ENCODE measurements at regions not wholly inside any gene's neighbourhood (a gene's known extent, or its start where the extent isn't known, plus 50 kb on each side); places are given as distances from the start of the nearest gene placed in this dataset.

DNA sequence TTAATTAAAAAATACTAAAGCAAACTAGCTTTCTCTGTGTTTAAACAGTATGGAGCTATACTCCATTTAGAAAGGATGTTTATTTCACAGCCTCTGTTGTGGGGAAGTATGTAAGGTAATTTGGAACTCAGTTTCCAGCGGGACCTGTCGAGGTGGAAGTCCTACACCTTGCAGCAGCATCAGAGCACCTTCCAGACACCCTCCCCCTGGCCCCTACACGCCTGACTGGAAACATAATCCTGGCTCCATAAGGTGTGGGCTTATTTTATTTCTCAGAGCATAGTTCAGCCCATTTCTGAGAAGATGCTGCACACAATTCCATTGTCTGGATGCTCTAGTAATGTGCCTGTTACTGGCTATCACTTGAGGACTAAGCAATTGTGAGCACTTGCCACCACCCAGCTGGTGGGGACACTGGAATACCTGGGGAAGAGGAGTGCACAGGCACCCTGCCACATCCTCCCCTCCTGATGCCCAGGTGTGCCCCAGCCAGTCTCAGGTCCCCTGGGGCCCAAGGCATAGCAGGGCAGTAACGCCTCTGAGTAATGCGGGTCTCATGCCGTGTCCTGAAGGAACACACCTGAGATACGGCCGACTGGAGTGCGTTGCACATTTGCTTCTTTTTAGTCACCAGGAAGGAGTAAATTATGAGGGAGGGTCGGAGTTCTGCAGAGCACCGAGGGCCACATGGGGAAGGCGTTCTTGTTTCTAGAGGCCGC lies 556.5 kb downstream of the QKI start:
- TF ChIP-seq POLR2AphosphoS5 (IDR thresholded peaks at IDR 0.05; ENCODE audit: borderline replicate concordance, low read depth, low read length) (no peak), EZH2 (IDR thresholded peaks at IDR 0.05) (no peak), FOXP2 (optimal IDR thresholded peaks at IDR 0.05; ENCODE audit: control extremely low read depth, extremely low read length, insufficient read depth) (no peak)
- no peak for DNase-seq (ENCODE audit: low read depth, low spot score)
- no peak overlapping the region for H3K4me3 ChIP-seq

GRCh38 chr6:163965426-163966348 lies 551.2 kb downstream of the QKI start:
- peak overlapping the region; percentile 67 for H3K4me3 ChIP-seq
- H3K27ac ChIP-seq: peak overlapping the region; percentile 67
- no peak overlapping the region for H3K9ac ChIP-seq (ENCODE audit: insufficient read length)
- DNase-seq (ENCODE audit: low read depth, low spot score): peak; percentile 86
- H3K36me3 ChIP-seq (ENCODE audit: insufficient read depth, low read length): no peaks in the 10 kb centered on the region
- no peaks in the 10 kb centered on the region for H3K9me3 ChIP-seq (ENCODE audit: low read depth, low read length)
- TF ChIP-seq POLR2AphosphoS5 (IDR thresholded peaks at IDR 0.05; ENCODE audit: borderline replicate concordance, low read depth, low read length) (peak; percentile 55; the same call in 1 of the 2 replicates), EZH2 (IDR thresholded peaks at IDR 0.05) (no peak), FOXP2 (optimal IDR thresholded peaks at IDR 0.05; ENCODE audit: control extremely low read depth, extremely low read length, insufficient read depth) (peak; percentile 89)

More for the DNA sequence above, 556.5 kb downstream of the QKI start:
- Histone ChIP-seq H3K27ac (no peak overlapping the region), H3K9me3 (ENCODE audit: low read depth, low read length) (no peaks in the 10 kb centered on the region), H3K9ac (ENCODE audit: insufficient read length) (no peak overlapping the region), H3K36me3 (ENCODE audit: insufficient read depth, low read length) (no peaks in the 10 kb centered on the region)

DNA sequence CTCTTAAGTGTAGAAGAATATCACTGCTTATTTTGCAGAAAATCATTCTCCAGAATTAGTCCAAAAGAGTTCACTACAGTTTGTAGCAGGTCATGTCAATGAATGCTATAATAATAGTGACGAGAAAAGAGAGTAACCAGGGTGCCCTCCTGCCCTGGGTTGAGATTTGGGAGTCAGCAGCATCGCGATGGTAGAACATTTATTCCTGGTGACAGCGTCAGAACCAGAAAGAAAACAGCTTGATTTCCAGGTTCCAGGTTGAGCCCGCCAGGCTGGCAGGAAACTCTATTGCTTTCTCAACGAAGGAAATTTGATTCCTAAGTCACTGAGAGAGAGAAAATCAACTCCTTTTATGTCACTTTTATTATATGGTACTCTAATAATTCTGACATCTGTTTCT lies 550.3 kb downstream of the QKI start:
- H3K27ac ChIP-seq: peak overlapping the region; percentile 67
- H3K36me3 ChIP-seq (ENCODE audit: insufficient read depth, low read length): no peaks in the 10 kb centered on the region
- no peak overlapping the region for H3K9ac ChIP-seq (ENCODE audit: insufficient read length)
- TF ChIP-seq EZH2 (IDR thresholded peaks at IDR 0.05) (no peak), FOXP2 (optimal IDR thresholded peaks at IDR 0.05; ENCODE audit: control extremely low read depth, extremely low read length, insufficient read depth) (no peak), POLR2AphosphoS5 (IDR thresholded peaks at IDR 0.05; ENCODE audit: borderline replicate concordance, low read depth, low read length) (no peak)
- no peaks in the 10 kb centered on the region for H3K9me3 ChIP-seq (ENCODE audit: low read depth, low read length)
- peak overlapping the region; percentile 67 for H3K4me3 ChIP-seq
- no peak for DNase-seq (ENCODE audit: low read depth, low spot score)

- no peak overlapping the region for H3K27ac ChIP-seq
- H3K36me3 ChIP-seq (ENCODE audit: insufficient read depth, low read length): no peaks in the 10 kb centered on the region
- H3K9ac ChIP-seq (ENCODE audit: insufficient read length): no peak overlapping the region
- H3K9me3 ChIP-seq (ENCODE audit: low read depth, low read length): no peaks in the 10 kb centered on the region
- no peak overlapping the region for H3K4me3 ChIP-seq
- no peak for DNase-seq (ENCODE audit: low read depth, low spot score)
- TF ChIP-seq FOXP2 (optimal IDR thresholded peaks at IDR 0.05; ENCODE audit: control extremely low read depth, extremely low read length, insufficient read depth): no peak
- TF ChIP-seq POLR2AphosphoS5 (IDR thresholded peaks at IDR 0.05; ENCODE audit: borderline replicate concordance, low read depth, low read length): no peak
- no peak for TF ChIP-seq EZH2 (IDR thresholded peaks at IDR 0.05)
Observed at GRCh38 chr6:163963205-163964120, 548.9 kb downstream of the QKI start.

DNA sequence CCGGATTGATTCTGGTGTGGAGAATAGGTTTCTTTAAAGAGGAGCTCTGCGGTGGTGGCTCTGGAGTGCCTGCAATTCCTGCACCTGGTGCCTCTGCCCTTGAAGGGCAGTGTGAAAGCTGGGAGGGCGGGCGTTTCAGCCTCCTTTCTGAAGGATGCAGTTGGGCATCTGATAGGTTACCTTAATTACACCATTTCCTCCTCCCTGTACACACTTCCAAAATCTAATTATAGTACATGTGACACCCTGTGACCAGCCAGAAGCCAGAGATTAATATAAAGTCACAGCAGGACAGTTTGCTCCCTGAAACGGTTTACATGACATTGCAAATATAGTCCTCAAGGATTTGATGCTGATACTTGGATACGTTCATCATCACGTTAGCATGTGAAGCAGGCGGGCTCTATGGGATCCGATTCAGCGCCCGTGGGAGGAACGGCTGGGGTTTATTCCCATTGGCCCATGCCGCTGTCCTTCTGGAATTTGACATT lies 548.2 kb downstream of the QKI start:
- TF ChIP-seq EZH2 (IDR thresholded peaks at IDR 0.05): no peak
- no peak for TF ChIP-seq FOXP2 (optimal IDR thresholded peaks at IDR 0.05; ENCODE audit: control extremely low read depth, extremely low read length, insufficient read depth)
- no peak for TF ChIP-seq POLR2AphosphoS5 (IDR thresholded peaks at IDR 0.05; ENCODE audit: borderline replicate concordance, low read depth, low read length)
- no peak overlapping the region for H3K9ac ChIP-seq (ENCODE audit: insufficient read length)
- no peaks in the 10 kb centered on the region for H3K9me3 ChIP-seq (ENCODE audit: low read depth, low read length)
- H3K36me3 ChIP-seq (ENCODE audit: insufficient read depth, low read length): no peaks in the 10 kb centered on the region
- H3K27ac ChIP-seq: no peak overlapping the region
- no peak for DNase-seq (ENCODE audit: low read depth, low spot score)
- no peak overlapping the region for H3K4me3 ChIP-seq

GRCh38 chr6:163960128-163960527 lies 545.6 kb downstream of the QKI start:
- Histone ChIP-seq H3K36me3 (ENCODE audit: insufficient read depth, low read length) (no peaks in the 10 kb centered on the region), H3K9ac (ENCODE audit: insufficient read length) (no peak overlapping the region), H3K27ac (no peak overlapping the region), H3K4me3 (0 out of 2 replicates have a peak overlapping the region, but pooled peaks have one; percentile 9), H3K9me3 (ENCODE audit: low read depth, low read length) (no peaks in the 10 kb centered on the region)
- DNase-seq (ENCODE audit: low read depth, low spot score): no peak
- no peak for TF ChIP-seq POLR2AphosphoS5 (IDR thresholded peaks at IDR 0.05; ENCODE audit: borderline replicate concordance, low read depth, low read length)
- TF ChIP-seq EZH2 (IDR thresholded peaks at IDR 0.05): no peak
- no peak for TF ChIP-seq FOXP2 (optimal IDR thresholded peaks at IDR 0.05; ENCODE audit: control extremely low read depth, extremely low read length, insufficient read depth)

GRCh38 chr6:163958646-163959045 lies 544.1 kb downstream of the QKI start:
- no peak for TF ChIP-seq POLR2AphosphoS5 (IDR thresholded peaks at IDR 0.05; ENCODE audit: borderline replicate concordance, low read depth, low read length)
- TF ChIP-seq FOXP2 (optimal IDR thresholded peaks at IDR 0.05; ENCODE audit: control extremely low read depth, extremely low read length, insufficient read depth): no peak
- no peak for TF ChIP-seq EZH2 (IDR thresholded peaks at IDR 0.05)
- Histone ChIP-seq H3K9ac (ENCODE audit: insufficient read length) (no peak overlapping the region), H3K27ac (no peak overlapping the region), H3K9me3 (ENCODE audit: low read depth, low read length) (no peaks in the 10 kb centered on the region), H3K36me3 (ENCODE audit: insufficient read depth, low read length) (no peaks in the 10 kb centered on the region), H3K4me3 (no peak overlapping the region)
- DNase-seq (ENCODE audit: low read depth, low spot score): no peak
